CD14-positive monocyte (primary cell): ENCODE measurements at regions not wholly inside any gene's neighbourhood (a gene's known extent, or its start where the extent isn't known, plus 50 kb on each side); places are given as distances from the start of the nearest gene placed in this dataset.

Source experiments
- DNase-seq, 3 donors: peaks; one replicate each; pipeline ENCODE4 v3.0.0-alpha.2; 2011 to 2022
- H2AFZ ChIP-seq: 2 replicates; pipeline ENCODE4 v1.6.0; 2012; ENCODE audit warnings: mild to moderate bottlenecking, low read depth, low read length, inconsistent platforms; ENCODE audit not compliant: insufficient read depth, poor library complexity, severe bottlenecking
- H3K27ac ChIP-seq, 2 donors: 1 replicate in 1 of 2; 2 replicates in 1 of 2; pipeline ENCODE4 v1.5.1; 2012 to 2013; ENCODE audit warnings: low read length in 2 of 2, control low read depth in 1 of 2, inconsistent platforms in 1 of 2, low read depth in 1 of 2, mild to moderate bottlenecking in 1 of 2
- H3K27me3 ChIP-seq, 2 donors: one replicate each; pipeline versions ENCODE4 v1.6.0 to v1.6.1; 2011 to 2013; ENCODE audit warnings: low read length in 2 of 2; ENCODE audit not compliant: control insufficient read depth in 2 of 2, insufficient read depth in 2 of 2
- H3K36me3 ChIP-seq, 2 donors: replicated peaks in 1 of 2; 1 replicate in 1 of 2; 2 replicates in 1 of 2; pipeline versions ENCODE4 v1.5.1 to v1.6.1; 2012 to 2013; ENCODE audit warnings: low read length in 2 of 2, control low read depth in 1 of 2, inconsistent platforms in 1 of 2, mild to moderate bottlenecking in 1 of 2; ENCODE audit not compliant: insufficient read depth in 2 of 2, control insufficient read depth in 1 of 2
- H3K4me1 ChIP-seq, 2 donors: 1 replicate in 1 of 2; 2 replicates in 1 of 2; pipeline versions ENCODE4 v1.5.1 to v1.6.1; 2012 to 2013; ENCODE audit warnings: low read length in 2 of 2, control low read depth in 1 of 2, inconsistent platforms in 1 of 2, mild to moderate bottlenecking in 1 of 2, moderate library complexity in 1 of 2; ENCODE audit not compliant: insufficient read depth in 2 of 2, control insufficient read depth in 1 of 2
- H3K4me2 ChIP-seq: replicated peaks from 2 replicates; pipeline ENCODE3; 2012; ENCODE audit warnings: low read length, moderate library complexity, mild to moderate bottlenecking; ENCODE audit not compliant: poor library complexity, severe bottlenecking; ENCODE audit errors: extremely low read depth
- H3K4me3 ChIP-seq, 3 experiments: fragments of 200-600 bp in 1 of 3; sonication (generic) in 1 of 3; replicated peaks in 1 of 3; 1 replicate in 2 of 3; 2 replicates in 1 of 3; pipeline ENCODE4 v1.5.1; 2011 to 2013; ENCODE audit warnings: low read length in 3 of 3, mild to moderate bottlenecking in 3 of 3, control low read depth in 2 of 3, low read depth in 2 of 3, inconsistent platforms in 1 of 3, moderate library complexity in 1 of 3
- H3K79me2 ChIP-seq: 2 replicates; pipeline ENCODE4 v1.6.0; 2012; ENCODE audit warnings: mild to moderate bottlenecking, control low read depth, inconsistent platforms, low read length, moderate library complexity; ENCODE audit not compliant: insufficient read depth
- H3K9ac ChIP-seq: 2 replicates; pipeline ENCODE4 v1.6.0; 2017; ENCODE audit warnings: low read length, mild to moderate bottlenecking; ENCODE audit not compliant: insufficient read depth, poor library complexity, severe bottlenecking
- H3K9me3 ChIP-seq, 2 donors: replicated peaks in 1 of 2; 1 replicate in 1 of 2; 2 replicates in 1 of 2; pipeline versions ENCODE4 v1.5.1 to v1.6.1; 2012 to 2013; ENCODE audit warnings: low read length in 2 of 2, control low read depth in 1 of 2; ENCODE audit not compliant: control insufficient read depth in 1 of 2, insufficient read depth in 1 of 2
- H4K20me1 ChIP-seq: 2 replicates; pipeline ENCODE4 v1.6.0; 2012; ENCODE audit warnings: mild to moderate bottlenecking, low read length, control low read depth, moderate library complexity; ENCODE audit not compliant: insufficient read depth
- H3K27ac Mint-ChIP-seq, 7 donors: one replicate each; pipeline ENCODE4 v1.8.0; 2020; ENCODE audit warnings: mild to moderate bottlenecking in 7 of 7, mixed read lengths in 7 of 7, moderate library complexity in 6 of 7, inconsistent platforms in 2 of 7
- H3K27me3 Mint-ChIP-seq, 3 donors: one replicate each; pipeline ENCODE4 v1.8.0; 2021 to 2022; ENCODE audit warnings: low read depth in 3 of 3, mild to moderate bottlenecking in 3 of 3, mixed read lengths in 3 of 3, moderate library complexity in 3 of 3, inconsistent platforms in 1 of 3
- H3K36me3 Mint-ChIP-seq, 2 donors: one replicate each; pipeline ENCODE4 v1.8.0; 2020; ENCODE audit warnings: mixed read lengths in 2 of 2, inconsistent platforms in 1 of 2, mild to moderate bottlenecking in 1 of 2
- H3K4me1 Mint-ChIP-seq: one replicate; pipeline ENCODE4 v1.8.0; 2020; ENCODE audit warnings: mild to moderate bottlenecking, mixed read lengths
- H3K4me3 Mint-ChIP-seq, 2 donors: one replicate each; pipeline ENCODE4 v1.8.0; 2020; ENCODE audit warnings: mild to moderate bottlenecking in 2 of 2, mixed read lengths in 2 of 2, moderate library complexity in 1 of 2
- H3K9me3 Mint-ChIP-seq, 7 donors: one replicate each; pipeline ENCODE4 v1.8.0; 2020 to 2022; ENCODE audit warnings: mixed read lengths in 7 of 7, mild to moderate bottlenecking in 6 of 7, moderate library complexity in 6 of 7, inconsistent platforms in 2 of 7
- CTCF ChIP-seq: fragments of 200-600 bp; IDR thresholded peaks from one replicate; pipeline ENCODE4 v1.8.0; 2022; ENCODE audit warnings: antibody characterized with exemption, mild to moderate bottlenecking
- WGBS: methylation state at CpG from one replicate; pipeline ENCODE4 v1.1.5; 2013; ENCODE audit warnings: missing lambda C conversion rate; ENCODE audit not compliant: insufficient coverage; 5-methylcytosine and 5-hydroxymethylcytosine counted together
- intact Hi-C, 2 donors: fragments of 100-400 bp; cut with micrococcal nuclease; formaldehyde crosslinking; loops; one replicate each; pipeline versions ENCODE4 v1.15.0 to v1.15.1; 2023

GRCh38 chr2:155062250-155062921 is 363.9 kb downstream of the KCNJ3 start:
- peaks cover 0 to 3% of the 10 kb centered on the region in 2 donors for H3K9me3 ChIP-seq
- no peak overlapping the region for H3K4me2 ChIP-seq
- Mint-ChIP-seq H3K27ac (no peak overlapping the region), H3K4me3 (no peak overlapping the region), H3K4me1 (no peaks in the 10 kb centered on the region), H3K9me3 (peaks cover 2 to 9% (median 4%) of the 10 kb centered on the region in 7 donors), H3K27me3 (no peaks in the 10 kb centered on the region), H3K36me3 (no peaks in the 10 kb centered on the region)
- no peaks in the 10 kb centered on the region for H3K27me3 ChIP-seq
- DNase-seq: no peak
- no peaks in the 10 kb centered on the region for H3K36me3 ChIP-seq
- TF ChIP-seq CTCF: no peak
- no peak overlapping the region for H3K4me3 ChIP-seq
- H4K20me1 ChIP-seq: no peaks in the 10 kb centered on the region
- no peaks in the 10 kb centered on the region for H3K79me2 ChIP-seq
- 100% methylated on average over 1 of the region's 2 CpGs for WGBS
- H3K9ac ChIP-seq: no peak overlapping the region
- intact Hi-C loops: no loop called here
- no peak overlapping the region for H3K27ac ChIP-seq
- H2AFZ ChIP-seq: no peak overlapping the region
- no peaks in the 10 kb centered on the region for H3K4me1 ChIP-seq

- no peak for TF ChIP-seq CTCF
- Histone ChIP-seq H3K9ac (no peak overlapping the region), H3K4me2 (no peak overlapping the region), H4K20me1 (no peaks in the 10 kb centered on the region), H3K4me3 (no peak overlapping the region), H3K27me3 (no peaks in the 10 kb centered on the region), H3K27ac (no peak overlapping the region), H3K9me3 (peaks cover 0 to 3% of the 10 kb centered on the region in 2 donors), H3K79me2 (no peaks in the 10 kb centered on the region), H2AFZ (no peak overlapping the region), H3K36me3 (no peaks in the 10 kb centered on the region), H3K4me1 (no peaks in the 10 kb centered on the region)
- WGBS: 100% methylated on average over 1 of the region's 1 CpG
- no peaks in the 10 kb centered on the region for H3K4me1 Mint-ChIP-seq
- H3K36me3 Mint-ChIP-seq: no peaks in the 10 kb centered on the region
- no peak for DNase-seq
- intact Hi-C loops: no loop called here
- no peaks in the 10 kb centered on the region for H3K27me3 Mint-ChIP-seq
- H3K27ac Mint-ChIP-seq: no peak overlapping the region
- H3K4me3 Mint-ChIP-seq: no peak overlapping the region
- peaks cover 0 to 9% (median 4%) of the 10 kb centered on the region in 7 donors for H3K9me3 Mint-ChIP-seq
Measured at GRCh38 chr2:155060896-155061295, 362.4 kb downstream of the KCNJ3 start.
